Kidney (tissue), 13 donors: ENCODE measurements at regions not wholly inside any gene's neighbourhood (a gene's known extent, or its start where the extent isn't known, plus 50 kb on each side); places are given as distances from the start of the nearest gene placed in this dataset.

Experiments
- DNase-seq, 5 donors: peaks; one replicate each; pipeline ENCODE4 v3.0.0-alpha.2; 2013 to 2020
- FAIRE-seq: peaks from 2 replicates; lab custom pipeline; 2012; peaks lifted over from hg19 to GRCh38; lab: Jason Lieb, UNC
- H3K27ac ChIP-seq, 2 donors: one replicate each; pipeline ENCODE4 v1.7.0; 2013; ENCODE audit warnings: low read depth in 2 of 2, low read length in 2 of 2, inconsistent platforms in 1 of 2
- H3K27me3 ChIP-seq: one replicate; pipeline ENCODE4 v1.7.1; 2013; ENCODE audit warnings: low read length, inconsistent platforms; ENCODE audit not compliant: control insufficient read depth, insufficient read depth
- H3K36me3 ChIP-seq, 3 donors: one replicate each; pipeline versions ENCODE4 v1.7.0 to v1.7.1; 2013; ENCODE audit warnings: low read length in 3 of 3, control low read depth in 1 of 3, inconsistent platforms in 1 of 3; ENCODE audit not compliant: insufficient read depth in 3 of 3, control insufficient read depth in 2 of 3
- H3K4me1 ChIP-seq, 3 donors: one replicate each; pipeline versions ENCODE4 v1.7.0 to v1.7.1; 2013; ENCODE audit warnings: low read length in 3 of 3, inconsistent platforms in 1 of 3, low read depth in 1 of 3; ENCODE audit not compliant: control insufficient read depth in 2 of 3, insufficient read depth in 2 of 3
- H3K4me3 ChIP-seq, 3 donors: one replicate each; pipeline versions ENCODE4 v1.7.0 to v1.8.1; 2013; ENCODE audit warnings: low read length in 3 of 3, control low read depth in 1 of 3, inconsistent platforms in 1 of 3
- H3K9ac ChIP-seq, 3 donors: one replicate each; pipeline versions ENCODE4 v1.7.0 to v1.7.1; 2013; ENCODE audit warnings: low read length in 3 of 3, control low read depth in 1 of 3, inconsistent platforms in 1 of 3
- H3K9me3 ChIP-seq, 3 donors: one replicate each; pipeline versions ENCODE4 v1.7.0 to v1.7.1; 2013; ENCODE audit warnings: low read length in 3 of 3, control low read depth in 1 of 3, inconsistent platforms in 1 of 3; ENCODE audit not compliant: control insufficient read depth in 2 of 3, insufficient read depth in 1 of 3
- CTCF ChIP-seq: IDR thresholded peaks from 3 replicates; pipeline ENCODE4 v1.5.1; 2012; ENCODE audit warnings: mild to moderate bottlenecking, moderate library complexity, borderline replicate concordance; ENCODE audit not compliant: insufficient read depth; ENCODE audit errors: extremely low read depth
- intact Hi-C: fragments of 100-400 bp; cut with DNase I; formaldehyde crosslinking; loops from one replicate; pipeline ENCODE4 v1.11.1; 2022
- donor health status: control.
- donor health status: control.
- donor health status: control.
- donor health status: control.
- donor health status: control.
- donor health status: DM: yes; HTN: yes; CAD: no.
- donor health status: Normal renal cell carcinoma (clear cell type).

GRCh38 chr5:126188804-126189203 is 234.4 kb upstream of the GRAMD2B start:
- Histone ChIP-seq H3K4me3 (no peak overlapping the region), H3K27me3 (no peaks in the 10 kb centered on the region), H3K4me1 (no peaks in the 10 kb centered on the region), H3K27ac (no peak overlapping the region), H3K9me3 (no peaks in the 10 kb centered on the region), H3K9ac (no peak overlapping the region), H3K36me3 (no peaks in the 10 kb centered on the region)
- no peak for TF ChIP-seq CTCF
- intact Hi-C loops: no loop called here
- FAIRE-seq (no peak), DNase-seq (no peak)

GRCh38 chr5:126189231-126189630 is 234.0 kb upstream of the GRAMD2B start:
- H3K27ac ChIP-seq: no peak overlapping the region
- no peak overlapping the region for H3K9ac ChIP-seq
- DNase-seq: peak in 1 of 5 donors; percentile 2

GRCh38 chr5:126189862-126190261 is 233.3 kb upstream of the GRAMD2B start:
- no peak for TF ChIP-seq CTCF
- Histone ChIP-seq H3K27me3 (no peaks in the 10 kb centered on the region), H3K4me1 (no peaks in the 10 kb centered on the region), H3K36me3 (no peaks in the 10 kb centered on the region), H3K9ac (no peak overlapping the region), H3K9me3 (no peaks in the 10 kb centered on the region), H3K27ac (no peak overlapping the region), H3K4me3 (no peak overlapping the region)
- DNase-seq (no peak), FAIRE-seq (no peak)
- intact Hi-C loops: no loop called here

More at GRCh38 chr5:126189231-126189630, 234.0 kb upstream of the GRAMD2B start:
- H3K4me1 ChIP-seq: no peaks in the 10 kb centered on the region
- no peak for FAIRE-seq
- H3K9me3 ChIP-seq: no peaks in the 10 kb centered on the region
- H3K4me3 ChIP-seq: no peak overlapping the region
- no peaks in the 10 kb centered on the region for H3K27me3 ChIP-seq
- intact Hi-C loops: no loop called here
- TF ChIP-seq CTCF: no peak
- no peaks in the 10 kb centered on the region for H3K36me3 ChIP-seq

GRCh38 chr5:126192226-126192625 is 231.0 kb upstream of the GRAMD2B start:
- Histone ChIP-seq H3K27me3 (no peaks in the 10 kb centered on the region), H3K9me3 (no peaks in the 10 kb centered on the region), H3K27ac (no peak overlapping the region), H3K36me3 (no peaks in the 10 kb centered on the region), H3K9ac (no peak overlapping the region), H3K4me3 (no peak overlapping the region), H3K4me1 (no peaks in the 10 kb centered on the region)
- DNase-seq (no peak), FAIRE-seq (no peak)
- intact Hi-C loops: no loop called here
- no peak for TF ChIP-seq CTCF
